ENCODE measurements at regions not wholly inside any gene's neighbourhood (a gene's known extent, or its start where the extent isn't known, plus 50 kb on each side); places are given as distances from the start of the nearest gene placed in this dataset.
A peak's percentile ranks its signal among the peaks of the same experiment; 100 is the strongest.

DNA sequence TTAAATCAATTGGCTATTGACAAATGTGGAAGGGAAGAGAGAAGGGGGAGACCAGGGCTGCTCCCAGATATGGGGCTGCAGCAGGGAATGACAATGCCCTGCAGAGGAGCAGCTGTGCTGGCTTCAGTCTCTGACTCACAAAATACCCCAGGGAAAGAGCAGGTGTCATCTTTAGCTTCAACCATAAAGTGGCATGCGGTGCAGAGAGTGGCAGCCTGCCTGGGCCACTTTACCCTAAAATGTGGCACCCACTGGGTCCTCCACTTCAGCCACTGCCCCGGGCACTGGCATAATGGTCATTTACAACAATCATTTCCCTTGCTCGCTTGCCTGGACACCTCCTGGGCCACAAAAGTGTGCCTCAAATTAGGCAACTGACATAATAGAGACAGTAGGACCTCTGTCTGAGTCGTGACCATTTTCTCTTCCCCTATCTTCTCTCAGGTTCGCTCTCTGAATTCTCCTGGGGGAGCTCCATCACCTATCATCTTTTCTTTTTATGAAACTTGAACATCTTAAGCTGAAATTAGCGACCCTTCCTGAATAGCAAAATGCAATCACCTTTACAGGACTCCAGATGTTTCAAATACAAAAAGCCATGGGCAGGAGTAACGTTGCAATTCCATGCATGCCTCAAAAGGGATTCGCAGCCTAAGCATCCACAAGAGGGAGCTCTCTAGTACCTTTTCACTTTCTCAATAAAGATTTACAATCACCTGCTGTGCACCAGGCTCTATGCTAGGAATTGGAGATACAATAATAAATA is 179.9 kb upstream of the ATF7IP start:
- Mint-ChIP-seq H3K4me1 (ENCODE audit: low read depth) (no peaks in the 10 kb centered on the region), H3K36me3 (ENCODE audit: low read depth) (no peaks in the 10 kb centered on the region), H3K27me3 (peaks cover 10% of the 10 kb centered on the region), H3K9me3 (no peaks in the 10 kb centered on the region), H3K4me3 (no peak overlapping the region), H3K27ac (no peak overlapping the region)
- TF ChIP-seq, protein P1, sequence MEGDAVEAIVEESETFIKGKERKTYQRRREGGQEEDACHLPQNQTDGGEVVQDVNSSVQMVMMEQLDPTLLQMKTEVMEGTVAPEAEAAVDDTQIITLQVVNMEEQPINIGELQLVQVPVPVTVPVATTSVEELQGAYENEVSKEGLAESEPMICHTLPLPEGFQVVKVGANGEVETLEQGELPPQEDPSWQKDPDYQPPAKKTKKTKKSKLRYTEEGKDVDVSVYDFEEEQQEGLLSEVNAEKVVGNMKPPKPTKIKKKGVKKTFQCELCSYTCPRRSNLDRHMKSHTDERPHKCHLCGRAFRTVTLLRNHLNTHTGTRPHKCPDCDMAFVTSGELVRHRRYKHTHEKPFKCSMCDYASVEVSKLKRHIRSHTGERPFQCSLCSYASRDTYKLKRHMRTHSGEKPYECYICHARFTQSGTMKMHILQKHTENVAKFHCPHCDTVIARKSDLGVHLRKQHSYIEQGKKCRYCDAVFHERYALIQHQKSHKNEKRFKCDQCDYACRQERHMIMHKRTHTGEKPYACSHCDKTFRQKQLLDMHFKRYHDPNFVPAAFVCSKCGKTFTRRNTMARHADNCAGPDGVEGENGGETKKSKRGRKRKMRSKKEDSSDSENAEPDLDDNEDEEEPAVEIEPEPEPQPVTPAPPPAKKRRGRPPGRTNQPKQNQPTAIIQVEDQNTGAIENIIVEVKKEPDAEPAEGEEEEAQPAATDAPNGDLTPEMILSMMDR (IDR thresholded peaks at IDR 0.05), result peak; percentile 60
- CTCF ChIA-PET, result interaction anchor here (0.7 to 3.2 kb wide), 28 partner anchors 10 to 639 kb away, joined by 3 to 24 read pairs (median 4); partner anchors contain the start of gene ATF7IP
- no peak for ATAC-seq
- POLR2A ChIA-PET, result no interaction called here
- intact Hi-C loops (cut with micrococcal nuclease), result no loop called here
- peak; percentile 49 for DNase-seq

DNA sequence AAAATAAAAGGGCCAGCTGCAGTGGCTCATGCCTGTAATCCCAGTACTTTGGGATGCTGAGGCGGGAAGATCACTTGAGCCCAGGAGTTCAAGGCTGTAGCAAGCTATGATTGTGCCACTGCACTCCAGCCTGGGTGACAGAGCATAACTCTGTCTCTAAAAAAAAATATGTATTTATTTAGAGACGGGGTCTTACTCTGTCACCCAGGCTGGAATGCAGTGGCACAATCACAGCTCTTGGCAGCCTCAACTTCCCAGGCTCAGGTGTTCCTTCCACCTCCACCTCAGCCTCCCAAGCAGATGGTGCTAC is 179.3 kb upstream of the ATF7IP start:
- ChIA-PET CTCF (interaction anchor here (0.6 to 3.2 kb wide), 27 partner anchors 10 to 903 kb away, joined by 3 to 24 read pairs (median 4); partner anchors contain the start of gene ATF7IP), POLR2A (no interaction called here)
- Mint-ChIP-seq H3K36me3 (ENCODE audit: low read depth) (no peaks in the 10 kb centered on the region), H3K9me3 (no peaks in the 10 kb centered on the region), H3K4me1 (ENCODE audit: low read depth) (no peaks in the 10 kb centered on the region), H3K27ac (no peak overlapping the region), H3K27me3 (peaks cover 7% of the 10 kb centered on the region), H3K4me3 (no peak overlapping the region)
- ATAC-seq (no peak), DNase-seq (no peak)
- intact Hi-C loops (cut with micrococcal nuclease), result no loop called here
- TF ChIP-seq, protein P1 (IDR thresholded peaks at IDR 0.05), result no peak

DNA sequence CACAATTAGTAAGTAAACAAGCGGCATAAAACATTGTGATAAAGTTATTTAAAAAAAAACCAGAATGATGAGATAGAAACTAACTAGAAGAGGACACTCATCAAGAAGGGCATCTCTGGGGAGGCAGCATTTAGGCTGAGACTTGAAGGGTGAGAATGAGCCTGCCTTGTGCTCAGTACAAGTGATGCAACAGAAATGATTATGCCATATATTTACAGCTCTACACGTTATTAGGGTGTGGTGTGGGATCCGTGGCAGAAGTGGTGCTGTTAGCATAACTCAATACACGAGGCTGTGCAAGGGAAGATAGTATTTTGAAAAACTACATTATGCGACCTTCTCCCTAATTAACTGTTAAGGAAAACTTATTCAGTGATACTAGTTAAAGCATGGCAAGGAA is 178.5 kb upstream of the ATF7IP start:
- no peak for ATAC-seq
- POLR2A ChIA-PET, result no interaction called here

DNA sequence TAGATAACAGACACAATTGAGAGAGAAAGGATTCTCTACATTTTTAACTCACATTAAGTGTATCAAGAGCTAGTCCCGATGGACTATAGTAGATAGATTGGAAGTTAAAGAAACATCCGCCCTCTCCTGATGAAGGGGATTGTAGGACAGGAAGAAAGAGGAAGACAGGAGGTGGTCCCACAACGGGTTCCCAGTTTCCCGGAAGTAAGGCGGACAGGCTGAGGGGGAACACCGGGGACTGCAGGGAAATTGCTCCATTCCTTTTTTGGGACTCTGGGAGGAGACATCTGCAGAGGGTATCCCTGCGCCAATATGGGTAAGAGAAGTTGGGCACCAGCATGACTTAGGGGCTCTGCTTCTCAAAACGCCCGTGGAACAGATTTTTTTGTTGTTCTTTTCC is 177.5 kb upstream of the ATF7IP start:
- TF ChIP-seq, protein P1 (IDR thresholded peaks at IDR 0.05), result no peak
- intact Hi-C loops (cut with micrococcal nuclease), result no loop called here
- ChIA-PET CTCF (interaction anchor here (1.6 kb wide), 1 partner anchor 21 kb away, joined by 6 read pairs; no protein-coding TSS in a partner anchor), POLR2A (no interaction called here)
- no peaks in the 10 kb centered on the region for H3K9me3 Mint-ChIP-seq
- no peaks in the 10 kb centered on the region for H3K4me1 Mint-ChIP-seq (ENCODE audit: low read depth)
- H3K36me3 Mint-ChIP-seq (ENCODE audit: low read depth), result no peaks in the 10 kb centered on the region
- ATAC-seq (no peak), DNase-seq (no peak)
- H3K27me3 Mint-ChIP-seq, result peaks cover 7% of the 10 kb centered on the region
- H3K27ac Mint-ChIP-seq, result no peak overlapping the region
- H3K4me3 Mint-ChIP-seq, result no peak overlapping the region

More for the DNA sequence above, 178.5 kb upstream of the ATF7IP start:
- Mint-ChIP-seq H3K9me3 (no peaks in the 10 kb centered on the region), H3K27me3 (peaks cover 7% of the 10 kb centered on the region), H3K4me3 (no peak overlapping the region), H3K36me3 (ENCODE audit: low read depth) (no peaks in the 10 kb centered on the region), H3K27ac (no peak overlapping the region), H3K4me1 (ENCODE audit: low read depth) (no peaks in the 10 kb centered on the region)
- TF ChIP-seq, protein P1 (IDR thresholded peaks at IDR 0.05), result no peak
- intact Hi-C loops (cut with micrococcal nuclease), result no loop called here
- DNase-seq, result no peak
- CTCF ChIA-PET, result interaction anchor here (1.6 to 2.1 kb wide), 5 partner anchors 9 to 226 kb away, joined by 4 to 9 read pairs (median 7); partner anchors contain the start of gene ATF7IP

DNA sequence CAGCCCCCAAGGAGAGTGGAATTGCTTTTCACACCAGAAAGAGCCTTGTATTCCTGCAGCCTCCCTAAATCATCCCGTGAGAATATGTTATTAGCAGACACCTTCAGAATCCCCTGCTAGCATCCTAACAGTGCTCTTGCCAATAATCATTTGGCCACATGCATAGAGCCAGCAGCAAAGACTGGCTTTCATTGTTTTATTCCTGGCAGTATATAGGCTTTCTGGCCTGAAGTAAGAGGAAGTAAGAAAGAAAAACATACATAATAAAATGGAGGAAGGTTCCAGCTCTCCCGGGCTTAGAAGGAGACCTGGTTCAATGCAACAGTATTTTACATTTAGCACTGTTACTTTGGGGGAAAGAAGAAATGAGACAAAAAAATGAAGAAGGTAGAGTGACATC is 176.7 kb upstream of the ATF7IP start:
- Mint-ChIP-seq H3K36me3 (ENCODE audit: low read depth) (no peaks in the 10 kb centered on the region), H3K4me3 (no peak overlapping the region)
- CTCF ChIA-PET, result interaction anchor here (1.6 kb wide), 1 partner anchor 21 kb away, joined by 6 read pairs; no protein-coding TSS in a partner anchor

More for the DNA sequence above, 176.7 kb upstream of the ATF7IP start:
- H3K27ac Mint-ChIP-seq, result no peak overlapping the region
- no peaks in the 10 kb centered on the region for H3K4me1 Mint-ChIP-seq (ENCODE audit: low read depth)
- DNase-seq (no peak), ATAC-seq (no peak)
- intact Hi-C loops (cut with micrococcal nuclease), result no loop called here
- TF ChIP-seq, protein P1 (IDR thresholded peaks at IDR 0.05), result no peak
- H3K27me3 Mint-ChIP-seq, result peaks cover 7% of the 10 kb centered on the region
- H3K9me3 Mint-ChIP-seq, result no peaks in the 10 kb centered on the region
- POLR2A ChIA-PET, result no interaction called here

All from activated CD8-positive, alpha-beta T cell treated with anti-CD3 and anti-CD28 coated beads for 36 hours (primary cell).